ENCODE measurements at regions not wholly inside any gene's neighbourhood (a gene's known extent, or its start where the extent isn't known, plus 50 kb on each side); places are given as distances from the start of the nearest gene placed in this dataset.

- no peak for TF ChIP-seq CTCF (IDR thresholded peaks at IDR 0.05 in 4 of 5, conservative IDR thresholded peaks at IDR 0.05 in 1 of 5)
- no peak for TF ChIP-seq POLR2A (IDR thresholded peaks at IDR 0.05)
These were observed 307.1 kb upstream of the HSF2 start for GRCh38 chr6:122092366-122092765.
